GM23338 (cell line): ENCODE measurements at regions not wholly inside any gene's neighbourhood (a gene's known extent, or its start where the extent isn't known, plus 50 kb on each side); places are given as distances from the start of the nearest gene placed in this dataset.

Experiments used
- ATAC-seq: fragments of 200-7000 bp; cut with Tn5 transposase; 3 replicates; pipeline ENCODE4 v1.9.1; 2020
- DNase-seq: peaks from one replicate; pipeline ENCODE4 v3.0.0-alpha.2; 2015; ENCODE audit warnings: low spot score
- H2AFZ ChIP-seq: fragments of 200-600 bp; sonication (generic); 2 replicates; pipeline ENCODE4 v1.8.0; 2016; ENCODE audit warnings: antibody characterized with exemption, mild to moderate bottlenecking, moderate library complexity
- H3F3A ChIP-seq: fragments of 200-600 bp; sonication (generic); replicated peaks from 2 replicates; pipeline ENCODE4 v1.8.0; 2017; ENCODE audit warnings: antibody characterized with exemption, mixed run types, low read depth
- H3K27ac ChIP-seq: fragments of 200-600 bp; sonication (generic); 2 replicates; pipeline ENCODE4 v1.6.1; 2016; ENCODE audit warnings: low read depth
- H3K27me3 ChIP-seq: fragments of 200-600 bp; sonication (generic); 2 replicates; pipeline ENCODE4 v1.8.0; 2016; ENCODE audit warnings: mild to moderate bottlenecking, mixed run types, moderate library complexity; ENCODE audit not compliant: insufficient read depth
- H3K36me3 ChIP-seq: fragments of 200-600 bp; sonication (generic); 2 replicates; pipeline ENCODE4 v1.8.0; 2016; ENCODE audit warnings: mild to moderate bottlenecking; ENCODE audit not compliant: insufficient read depth
- H3K4me1 ChIP-seq: fragments of 200-600 bp; sonication (generic); 2 replicates; pipeline ENCODE4 v1.8.0; 2016; ENCODE audit warnings: mild to moderate bottlenecking, moderate library complexity; ENCODE audit not compliant: insufficient read depth
- H3K4me2 ChIP-seq: fragments of 200-600 bp; sonication (generic); 2 replicates; pipeline ENCODE4 v1.7.1; 2017; ENCODE audit warnings: mixed run types
- H3K4me3 ChIP-seq: fragments of 200-600 bp; sonication (generic); 2 replicates; pipeline ENCODE4 v1.6.1; 2016; ENCODE audit warnings: mixed run types
- H3K79me2 ChIP-seq: fragments of 200-600 bp; sonication (generic); replicated peaks from 2 replicates; pipeline ENCODE4 v1.8.0; 2017; ENCODE audit warnings: mild to moderate bottlenecking; ENCODE audit not compliant: insufficient read depth
- H3K9me2 ChIP-seq: fragments of 200-600 bp; sonication (generic); 2 replicates; pipeline ENCODE4 v1.8.0; 2017; ENCODE audit not compliant: insufficient read depth
- H4K20me1 ChIP-seq: fragments of 200-600 bp; sonication (generic); replicated peaks from 2 replicates; pipeline ENCODE4 v1.8.0; 2017; ENCODE audit warnings: mild to moderate bottlenecking; ENCODE audit not compliant: insufficient read depth
- H3K27ac Mint-ChIP-seq: 2 replicates; pipeline ENCODE4 v1.8.0; 2020; ENCODE audit warnings: inconsistent platforms, mild to moderate bottlenecking, moderate library complexity, mixed read lengths
- H3K27me3 Mint-ChIP-seq: 3 replicates; pipeline ENCODE4 v1.8.0; 2022; ENCODE audit warnings: low read depth, mild to moderate bottlenecking, moderate library complexity, mixed read lengths, inconsistent platforms; ENCODE audit not compliant: insufficient read depth, poor library complexity
- H3K36me3 Mint-ChIP-seq: 3 replicates; pipeline ENCODE4 v1.8.0; 2021; ENCODE audit warnings: low read depth, mild to moderate bottlenecking, inconsistent platforms, moderate library complexity, mixed read lengths
- H3K4me1 Mint-ChIP-seq: 3 replicates; pipeline ENCODE4 v1.8.0; 2020; ENCODE audit warnings: mild to moderate bottlenecking, inconsistent platforms, mixed read lengths
- H3K4me3 Mint-ChIP-seq: 3 replicates; pipeline ENCODE4 v1.8.0; 2021; ENCODE audit warnings: moderate library complexity, mild to moderate bottlenecking, inconsistent platforms, mixed read lengths
- H3K9me3 Mint-ChIP-seq: 3 replicates; pipeline ENCODE4 v1.8.0; 2020; ENCODE audit warnings: moderate library complexity, mild to moderate bottlenecking, inconsistent platforms, mixed read lengths
- CREB1 ChIP-seq: fragments of 250-450 bp; sonication (Bioruptor Pico); IDR thresholded peaks from 2 replicates; pipeline ENCODE4 v1.5.0; 2020; ENCODE audit warnings: low read depth, mild to moderate bottlenecking, moderate library complexity
- ETS1 ChIP-seq: IDR thresholded peaks from 2 replicates; pipeline ENCODE4 v1.6.1; 2016; ENCODE audit warnings: antibody characterized with exemption
- EZH2 ChIP-seq: fragments of 200-600 bp; sonication (generic); IDR thresholded peaks from one replicate; pipeline ENCODE4 v1.8.0; 2017; ENCODE audit warnings: antibody characterized with exemption, mild to moderate bottlenecking, low read depth; ENCODE audit not compliant: unreplicated experiment
- EZH2phosphoT487 ChIP-seq: fragments of 200-600 bp; sonication (generic); IDR thresholded peaks from one replicate; pipeline ENCODE4 v1.8.1; 2018; ENCODE audit warnings: antibody characterized with exemption; ENCODE audit not compliant: unreplicated experiment
- JUNB ChIP-seq: IDR thresholded peaks from one replicate; pipeline ENCODE4 v1.6.1; 2016; ENCODE audit warnings: antibody characterized with exemption; ENCODE audit not compliant: unreplicated experiment
- NANOG ChIP-seq: IDR thresholded peaks from 2 replicates; pipeline ENCODE4 v1.6.1; 2016; ENCODE audit warnings: antibody characterized with exemption, borderline replicate concordance
- POLR2AphosphoS5 ChIP-seq: IDR thresholded peaks from 2 replicates; pipeline ENCODE4 v1.6.1; 2016; ENCODE audit warnings: antibody characterized with exemption, low read depth
- REST ChIP-seq: IDR thresholded peaks from one replicate; pipeline ENCODE4 v1.6.1; 2018; ENCODE audit warnings: antibody characterized with exemption; ENCODE audit not compliant: unreplicated experiment
- STAT1 ChIP-seq: IDR thresholded peaks from one replicate; pipeline ENCODE4 v1.6.1; 2016; ENCODE audit warnings: antibody characterized with exemption; ENCODE audit not compliant: unreplicated experiment
- ZNF114 ChIP-seq: fragments of 250-450 bp; sonication (Bioruptor Pico); IDR thresholded peaks from 2 replicates; pipeline ENCODE4 v1.5.0; 2020; ENCODE audit warnings: mild to moderate bottlenecking, moderate library complexity
- ZNF331 ChIP-seq: fragments of 250-450 bp; sonication (Bioruptor Pico); IDR thresholded peaks from 2 replicates; pipeline ENCODE4 v1.5.0; 2020; ENCODE audit warnings: low read depth, mild to moderate bottlenecking, moderate library complexity
- ZNF462 ChIP-seq: fragments of 250-450 bp; sonication (Bioruptor Pico); IDR thresholded peaks from 2 replicates; pipeline ENCODE4 v1.5.0; 2020; ENCODE audit warnings: mild to moderate bottlenecking, moderate library complexity

DNA sequence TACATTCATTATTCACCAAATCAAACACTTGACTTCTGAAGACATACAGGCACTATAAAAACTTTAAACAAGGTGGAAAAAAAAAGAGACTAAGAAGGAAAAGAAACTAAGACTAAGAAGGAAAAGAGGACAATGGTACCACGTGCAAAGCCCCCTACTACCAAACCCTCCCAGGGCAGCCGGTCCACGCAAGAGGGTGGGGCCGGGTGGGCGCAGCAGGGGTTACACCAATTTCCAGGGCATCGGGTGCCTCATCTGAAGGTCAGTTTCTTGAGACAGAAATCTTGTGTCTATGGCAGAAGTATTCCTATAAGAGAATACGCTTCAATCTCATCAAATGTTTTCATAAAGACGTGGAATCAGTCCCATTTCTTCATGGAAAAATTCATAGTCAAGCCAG lies 131.5 kb downstream of the NUFIP1 start:
- no peak for TF ChIP-seq POLR2AphosphoS5
- no peaks in the 10 kb centered on the region for H4K20me1 ChIP-seq
- H3K79me2 ChIP-seq, result no peaks in the 10 kb centered on the region
- DNase-seq, result no peak
- ATAC-seq, result no peak
- H3K4me2 ChIP-seq, result no peak overlapping the region
- H3F3A ChIP-seq, result no peaks in the 10 kb centered on the region
- no peak overlapping the region for H3K4me3 Mint-ChIP-seq
- no peak overlapping the region for H2AFZ ChIP-seq
- H3K27ac Mint-ChIP-seq, result no peak overlapping the region
- H3K27ac ChIP-seq, result no peak overlapping the region
- no peaks in the 10 kb centered on the region for H3K36me3 ChIP-seq
- H3K9me3 Mint-ChIP-seq, result no peaks in the 10 kb centered on the region
- H3K9me2 ChIP-seq, result no peaks in the 10 kb centered on the region
- no peaks in the 10 kb centered on the region for H3K36me3 Mint-ChIP-seq
- H3K27me3 Mint-ChIP-seq, result peaks cover 1% of the 10 kb centered on the region
- H3K4me1 ChIP-seq, result peaks cover 14% of the 10 kb centered on the region; the same call in 1 of the 2 replicates
- H3K27me3 ChIP-seq, result no peaks in the 10 kb centered on the region
- H3K4me3 ChIP-seq, result no peak overlapping the region
- peaks cover 8% of the 10 kb centered on the region; the same call in 2 of the 3 replicates for H3K4me1 Mint-ChIP-seq

- ATAC-seq (no peak), DNase-seq (no peak)
- Histone ChIP-seq H2AFZ (no peak overlapping the region; the same call in 1 of the 2 replicates), H3K4me3 (no peak overlapping the region), H4K20me1 (no peaks in the 10 kb centered on the region), H3F3A (no peaks in the 10 kb centered on the region), H3K27me3 (no peaks in the 10 kb centered on the region), H3K36me3 (no peaks in the 10 kb centered on the region), H3K27ac (no peak overlapping the region), H3K79me2 (no peaks in the 10 kb centered on the region), H3K4me1 (peaks cover 21% of the 10 kb centered on the region), H3K9me2 (no peaks in the 10 kb centered on the region), H3K4me2 (no peak overlapping the region)
- Mint-ChIP-seq H3K4me1 (peaks cover 11% of the 10 kb centered on the region; the same call in 2 of the 3 replicates), H3K27ac (no peak overlapping the region), H3K4me3 (no peak overlapping the region), H3K27me3 (peaks cover 1% of the 10 kb centered on the region), H3K9me3 (no peaks in the 10 kb centered on the region), H3K36me3 (no peaks in the 10 kb centered on the region)
- TF ChIP-seq POLR2AphosphoS5, result no peak
- TF ChIP-seq STAT1, result no peak
- no peak for TF ChIP-seq ETS1
- TF ChIP-seq ZNF331 (CRISPR knock-in tag), result no peak
- no peak for TF ChIP-seq REST
- TF ChIP-seq CREB1 (CRISPR knock-in tag), result no peak
- no peak for TF ChIP-seq ZNF462 (CRISPR knock-in tag)
- no peak for TF ChIP-seq EZH2
- TF ChIP-seq ZNF114 (CRISPR knock-in tag), result no peak
- no peak for TF ChIP-seq NANOG
- no peak for TF ChIP-seq JUNB
- no peak for TF ChIP-seq EZH2phosphoT487
Observed at GRCh38 chr13:44857061-44857460, 132.2 kb downstream of the NUFIP1 start.
